Uterus (tissue), 2 donors: ENCODE measurements at regions not wholly inside any gene's neighbourhood (a gene's known extent, or its start where the extent isn't known, plus 50 kb on each side); places are given as distances from the start of the nearest gene placed in this dataset.
"Not testable (repeated sequence)": the region's sequence is repeated elsewhere in the genome, so short reads cannot be mapped to it uniquely, and the experiment has no call there.

ENCODE experiments used
- CTCF ChIP-seq, 4 experiments: fragments of 200-600 bp in 2 of 4; fragments of 450-650 bp in 2 of 4; sonication (generic) in 2 of 4; IDR thresholded peaks; one replicate each; pipeline ENCODE4 v1.5.1; 2016 to 2019; ENCODE audit warnings: antibody characterized with exemption in 4 of 4, mild to moderate bottlenecking in 2 of 4, moderate library complexity in 1 of 4
- POLR2A ChIP-seq, 2 donors: fragments of 450-650 bp; IDR thresholded peaks; one replicate each; pipeline ENCODE4 v1.6.1; 2016; ENCODE audit warnings: antibody characterized with exemption in 2 of 2, mild to moderate bottlenecking in 1 of 2, moderate library complexity in 1 of 2

GRCh38 chr1:91095321-91095720 is 73.5 kb upstream of the ZNF644 start:
- TF ChIP-seq CTCF, POLR2A (IDR thresholded peaks at IDR 0.05): not testable (repeated sequence)
